ENCODE measurements at regions not wholly inside any gene's neighbourhood (a gene's known extent, or its start where the extent isn't known, plus 50 kb on each side); places are given as distances from the start of the nearest gene placed in this dataset.

DNA sequence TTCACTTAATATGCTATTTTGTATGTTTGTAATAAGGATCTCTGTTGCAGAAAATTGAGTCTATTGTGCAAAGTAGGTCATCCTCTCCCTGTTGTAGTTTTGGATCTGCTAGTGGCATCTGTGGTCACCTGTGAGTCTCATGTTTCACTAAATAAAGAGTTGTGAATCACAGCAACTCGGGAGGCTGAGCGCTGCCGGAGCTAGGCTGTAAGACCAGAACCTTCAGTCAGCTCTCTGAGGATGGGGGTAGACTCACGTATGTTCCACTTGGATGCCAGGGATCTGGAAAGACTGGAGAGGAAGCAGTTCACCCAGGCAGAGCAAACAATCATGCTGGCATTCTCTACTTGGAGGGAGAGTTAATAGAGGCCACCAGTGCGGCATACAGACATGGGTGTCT is 187.3 kb upstream of the FOXA2 start:
- Histone ChIP-seq H3K27ac (ENCODE audit: low read depth, low read length, poor library complexity, severe bottlenecking) (no peak overlapping the region), H3K4me1 (ENCODE audit: insufficient read depth, low read length, poor library complexity, severe bottlenecking) (no peaks in the 10 kb centered on the region), H3K27me3 (replicated peaks; ENCODE audit: insufficient read depth, low read depth, low read length, poor library complexity) (peaks cover 14% of the 10 kb centered on the region), H3K9me3 (ENCODE audit: low read depth, low read length, poor library complexity, severe bottlenecking) (no peaks in the 10 kb centered on the region), H3K4me3 (ENCODE audit: low read depth, low read length, poor library complexity, severe bottlenecking) (no peak overlapping the region), H3K36me3 (ENCODE audit: insufficient read depth, low read length, poor library complexity, severe bottlenecking) (no peaks in the 10 kb centered on the region)
- intact Hi-C loops (cut with micrococcal nuclease; ENCODE audit: unreplicated experiment), result no loop called here
- DNase-seq (ENCODE audit: low spot score), result no peak
- ChIA-PET POLR2A (ENCODE audit: low non-redundant PET) (no interaction called here), CTCF (no interaction called here)
- TF ChIP-seq EZH2 (IDR thresholded peaks at IDR 0.05; ENCODE audit: borderline replicate concordance, low read depth, low read length, poor library complexity, severe bottlenecking), result no peak
- TF ChIP-seq, protein P1, sequence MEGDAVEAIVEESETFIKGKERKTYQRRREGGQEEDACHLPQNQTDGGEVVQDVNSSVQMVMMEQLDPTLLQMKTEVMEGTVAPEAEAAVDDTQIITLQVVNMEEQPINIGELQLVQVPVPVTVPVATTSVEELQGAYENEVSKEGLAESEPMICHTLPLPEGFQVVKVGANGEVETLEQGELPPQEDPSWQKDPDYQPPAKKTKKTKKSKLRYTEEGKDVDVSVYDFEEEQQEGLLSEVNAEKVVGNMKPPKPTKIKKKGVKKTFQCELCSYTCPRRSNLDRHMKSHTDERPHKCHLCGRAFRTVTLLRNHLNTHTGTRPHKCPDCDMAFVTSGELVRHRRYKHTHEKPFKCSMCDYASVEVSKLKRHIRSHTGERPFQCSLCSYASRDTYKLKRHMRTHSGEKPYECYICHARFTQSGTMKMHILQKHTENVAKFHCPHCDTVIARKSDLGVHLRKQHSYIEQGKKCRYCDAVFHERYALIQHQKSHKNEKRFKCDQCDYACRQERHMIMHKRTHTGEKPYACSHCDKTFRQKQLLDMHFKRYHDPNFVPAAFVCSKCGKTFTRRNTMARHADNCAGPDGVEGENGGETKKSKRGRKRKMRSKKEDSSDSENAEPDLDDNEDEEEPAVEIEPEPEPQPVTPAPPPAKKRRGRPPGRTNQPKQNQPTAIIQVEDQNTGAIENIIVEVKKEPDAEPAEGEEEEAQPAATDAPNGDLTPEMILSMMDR (conservative IDR thresholded peaks at IDR 0.05; ENCODE audit: low read depth, low read length), result no peak
- BruUV-seq (replicated peaks), result no TSS peak

DNA sequence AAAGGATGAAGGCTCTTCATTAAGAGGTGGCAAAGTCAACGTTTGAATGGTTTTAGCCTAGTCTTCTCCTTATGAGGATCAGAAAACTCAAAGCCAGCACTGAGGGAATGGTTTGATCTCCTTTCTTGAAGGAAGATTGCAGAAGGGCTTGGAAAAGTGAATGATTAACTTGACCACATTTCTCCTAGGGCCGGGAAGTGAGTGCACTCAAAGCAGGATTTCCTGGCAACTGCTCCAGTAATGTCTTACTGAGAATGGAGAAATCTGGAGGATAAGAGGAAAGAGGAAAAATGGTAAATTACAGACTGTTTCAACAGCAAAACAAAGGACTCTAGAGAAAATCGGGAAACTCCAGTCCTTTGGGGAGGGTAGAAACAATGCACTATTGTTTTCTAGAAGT is 189.0 kb upstream of the FOXA2 start:
- Histone ChIP-seq H3K4me3 (ENCODE audit: low read depth, low read length, poor library complexity, severe bottlenecking) (no peak overlapping the region), H3K4me1 (ENCODE audit: insufficient read depth, low read length, poor library complexity, severe bottlenecking) (no peaks in the 10 kb centered on the region), H3K9me3 (ENCODE audit: low read depth, low read length, poor library complexity, severe bottlenecking) (no peaks in the 10 kb centered on the region), H3K27me3 (replicated peaks; ENCODE audit: insufficient read depth, low read depth, low read length, poor library complexity) (peaks cover 14% of the 10 kb centered on the region), H3K36me3 (ENCODE audit: insufficient read depth, low read length, poor library complexity, severe bottlenecking) (no peaks in the 10 kb centered on the region), H3K27ac (ENCODE audit: low read depth, low read length, poor library complexity, severe bottlenecking) (no peak overlapping the region)
- ChIA-PET CTCF (interaction anchor here (0.5 kb wide), 1 partner anchor 577 kb away, joined by 6 read pairs; no protein-coding TSS in a partner anchor), POLR2A (ENCODE audit: low non-redundant PET) (no interaction called here)
- DNase-seq (ENCODE audit: low spot score), result no peak
- TF ChIP-seq, protein P1 (conservative IDR thresholded peaks at IDR 0.05; ENCODE audit: low read depth, low read length), result no peak
- TF ChIP-seq EZH2 (IDR thresholded peaks at IDR 0.05; ENCODE audit: borderline replicate concordance, low read depth, low read length, poor library complexity, severe bottlenecking), result no peak
- no TSS peak for BruUV-seq (replicated peaks)
- intact Hi-C loops (cut with micrococcal nuclease; ENCODE audit: unreplicated experiment), result no loop called here

DNA sequence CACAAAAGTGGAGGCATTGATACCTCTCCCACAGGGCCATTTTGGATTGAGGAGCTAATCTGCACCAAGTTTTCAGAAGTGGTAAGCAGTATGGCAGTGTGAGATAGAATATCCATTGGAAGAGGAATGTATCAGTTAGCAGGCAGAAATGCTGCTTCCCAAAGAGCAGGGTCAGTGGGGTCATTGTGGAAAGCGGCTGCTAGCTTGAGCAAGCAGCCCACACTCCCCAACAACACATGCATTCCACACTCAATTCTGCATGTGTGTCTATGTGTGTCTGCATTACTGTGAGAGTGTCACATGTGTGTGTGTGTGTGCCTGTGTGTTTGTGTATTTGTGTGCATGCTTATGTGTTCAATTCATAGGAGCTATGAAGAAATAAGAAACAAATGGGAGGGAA is 190.9 kb upstream of the FOXA2 start:
- TF ChIP-seq, protein P1 (conservative IDR thresholded peaks at IDR 0.05; ENCODE audit: low read depth, low read length), result no peak
- no peak for TF ChIP-seq EZH2 (IDR thresholded peaks at IDR 0.05; ENCODE audit: borderline replicate concordance, low read depth, low read length, poor library complexity, severe bottlenecking)
- no peaks in the 10 kb centered on the region for H3K4me1 ChIP-seq (ENCODE audit: insufficient read depth, low read length, poor library complexity, severe bottlenecking)
- ChIA-PET CTCF (no interaction called here), POLR2A (ENCODE audit: low non-redundant PET) (no interaction called here)
- H3K36me3 ChIP-seq (ENCODE audit: insufficient read depth, low read length, poor library complexity, severe bottlenecking), result no peaks in the 10 kb centered on the region
- intact Hi-C loops (cut with micrococcal nuclease; ENCODE audit: unreplicated experiment), result no loop called here
- H3K27ac ChIP-seq (ENCODE audit: low read depth, low read length, poor library complexity, severe bottlenecking), result no peak overlapping the region
- no peak for DNase-seq (ENCODE audit: low spot score)
- H3K4me3 ChIP-seq (ENCODE audit: low read depth, low read length, poor library complexity, severe bottlenecking), result no peak overlapping the region
- no TSS peak for BruUV-seq (replicated peaks)
- no peaks in the 10 kb centered on the region for H3K9me3 ChIP-seq (ENCODE audit: low read depth, low read length, poor library complexity, severe bottlenecking)
- peaks cover 14% of the 10 kb centered on the region for H3K27me3 ChIP-seq (replicated peaks; ENCODE audit: insufficient read depth, low read depth, low read length, poor library complexity)
